Ishikawa (cell line): ENCODE measurements at regions not wholly inside any gene's neighbourhood (a gene's known extent, or its start where the extent isn't known, plus 50 kb on each side); places are given as distances from the start of the nearest gene placed in this dataset.

Experiments
- CEBPB ChIP-seq: IDR thresholded peaks from 2 replicates; pipeline ENCODE4 v1.6.1; 2012
- CREB1 ChIP-seq: IDR thresholded peaks from 2 replicates; pipeline ENCODE4 v1.6.1; 2012; ENCODE audit warnings: low read depth
- EGR1 ChIP-seq: IDR thresholded peaks from 2 replicates; pipeline ENCODE4 v1.6.1; 2012
- EP300 ChIP-seq: IDR thresholded peaks from 2 replicates; pipeline ENCODE4 v1.6.1; 2012; ENCODE audit warnings: borderline replicate concordance
- FOXM1 ChIP-seq: IDR thresholded peaks from 2 replicates; pipeline ENCODE4 v1.6.1; 2012; ENCODE audit warnings: low read depth, borderline replicate concordance
- NFIC ChIP-seq: IDR thresholded peaks from 2 replicates; pipeline ENCODE4 v1.6.1; 2012
- RAD21 ChIP-seq: IDR thresholded peaks from 2 replicates; pipeline ENCODE4 v1.6.1; 2012; ENCODE audit warnings: low read depth
- TAF1 ChIP-seq: IDR thresholded peaks from 2 replicates; pipeline ENCODE4 v1.6.1; 2012; ENCODE audit warnings: low read depth, mild to moderate bottlenecking
- TEAD4 ChIP-seq: IDR thresholded peaks from 2 replicates; pipeline ENCODE4 v1.6.1; 2012
- YY1 ChIP-seq: IDR thresholded peaks from 2 replicates; pipeline ENCODE4 v1.6.1; 2012; ENCODE audit warnings: low read depth
- TF ChIP-seq, protein P1 (sequence below): IDR thresholded peaks from 2 replicates; pipeline ENCODE4 v1.6.1; 2012; ENCODE audit warnings: low read depth, mild to moderate bottlenecking
- TF ChIP-seq, protein P2 (sequence below): IDR thresholded peaks from 2 replicates; pipeline ENCODE4 v1.6.1; 2012

DNA sequence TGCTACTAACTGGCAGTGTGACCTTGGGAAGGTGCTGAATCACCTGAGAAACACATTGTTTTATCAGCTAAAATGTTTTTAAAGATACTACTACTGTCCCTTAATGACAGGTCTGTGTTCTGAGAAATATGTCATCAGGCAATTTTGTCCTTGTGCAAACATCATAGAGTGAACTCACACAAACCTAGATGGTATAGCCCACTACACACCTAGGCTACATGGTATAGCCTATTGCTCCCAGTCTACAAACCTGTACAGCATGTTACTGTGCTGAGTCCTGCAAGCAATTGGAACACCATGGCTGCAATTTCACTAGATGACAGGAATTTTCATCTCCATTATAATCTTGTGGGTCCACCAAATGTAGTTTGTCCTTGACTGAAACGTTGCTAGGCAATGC lies 101.3 kb upstream of the GUCY1A1 start:
- no peak for TF ChIP-seq EP300
- TF ChIP-seq, protein P1, sequence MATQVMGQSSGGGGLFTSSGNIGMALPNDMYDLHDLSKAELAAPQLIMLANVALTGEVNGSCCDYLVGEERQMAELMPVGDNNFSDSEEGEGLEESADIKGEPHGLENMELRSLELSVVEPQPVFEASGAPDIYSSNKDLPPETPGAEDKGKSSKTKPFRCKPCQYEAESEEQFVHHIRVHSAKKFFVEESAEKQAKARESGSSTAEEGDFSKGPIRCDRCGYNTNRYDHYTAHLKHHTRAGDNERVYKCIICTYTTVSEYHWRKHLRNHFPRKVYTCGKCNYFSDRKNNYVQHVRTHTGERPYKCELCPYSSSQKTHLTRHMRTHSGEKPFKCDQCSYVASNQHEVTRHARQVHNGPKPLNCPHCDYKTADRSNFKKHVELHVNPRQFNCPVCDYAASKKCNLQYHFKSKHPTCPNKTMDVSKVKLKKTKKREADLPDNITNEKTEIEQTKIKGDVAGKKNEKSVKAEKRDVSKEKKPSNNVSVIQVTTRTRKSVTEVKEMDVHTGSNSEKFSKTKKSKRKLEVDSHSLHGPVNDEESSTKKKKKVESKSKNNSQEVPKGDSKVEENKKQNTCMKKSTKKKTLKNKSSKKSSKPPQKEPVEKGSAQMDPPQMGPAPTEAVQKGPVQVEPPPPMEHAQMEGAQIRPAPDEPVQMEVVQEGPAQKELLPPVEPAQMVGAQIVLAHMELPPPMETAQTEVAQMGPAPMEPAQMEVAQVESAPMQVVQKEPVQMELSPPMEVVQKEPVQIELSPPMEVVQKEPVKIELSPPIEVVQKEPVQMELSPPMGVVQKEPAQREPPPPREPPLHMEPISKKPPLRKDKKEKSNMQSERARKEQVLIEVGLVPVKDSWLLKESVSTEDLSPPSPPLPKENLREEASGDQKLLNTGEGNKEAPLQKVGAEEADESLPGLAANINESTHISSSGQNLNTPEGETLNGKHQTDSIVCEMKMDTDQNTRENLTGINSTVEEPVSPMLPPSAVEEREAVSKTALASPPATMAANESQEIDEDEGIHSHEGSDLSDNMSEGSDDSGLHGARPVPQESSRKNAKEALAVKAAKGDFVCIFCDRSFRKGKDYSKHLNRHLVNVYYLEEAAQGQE = no peak
- TF ChIP-seq CEBPB = no peak
- no peak for TF ChIP-seq CREB1
- no peak for TF ChIP-seq TAF1
- no peak for TF ChIP-seq FOXM1
- TF ChIP-seq, protein P2, sequence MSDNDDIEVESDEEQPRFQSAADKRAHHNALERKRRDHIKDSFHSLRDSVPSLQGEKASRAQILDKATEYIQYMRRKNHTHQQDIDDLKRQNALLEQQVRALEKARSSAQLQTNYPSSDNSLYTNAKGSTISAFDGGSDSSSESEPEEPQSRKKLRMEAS = no peak
- no peak for TF ChIP-seq YY1
- TF ChIP-seq RAD21 = no peak
- TF ChIP-seq NFIC = no peak
- no peak for TF ChIP-seq EGR1
- TF ChIP-seq TEAD4 = no peak
